GM21526 (cell line): ENCODE measurements at regions not wholly inside any gene's neighbourhood (a gene's known extent, or its start where the extent isn't known, plus 50 kb on each side); places are given as distances from the start of the nearest gene placed in this dataset.
"Not testable (repeated sequence)": the region's sequence is repeated elsewhere in the genome, so short reads cannot be mapped to it uniquely, and the experiment has no call there.

Experiments
- ATAC-seq: cut with Tn5 transposase; IDR thresholded peaks from one replicate; pipeline ENCODE4 v1.9.1; 2021; ENCODE audit warnings: moderate library complexity; ENCODE audit not compliant: unreplicated experiment, low FRiP score

DNA sequence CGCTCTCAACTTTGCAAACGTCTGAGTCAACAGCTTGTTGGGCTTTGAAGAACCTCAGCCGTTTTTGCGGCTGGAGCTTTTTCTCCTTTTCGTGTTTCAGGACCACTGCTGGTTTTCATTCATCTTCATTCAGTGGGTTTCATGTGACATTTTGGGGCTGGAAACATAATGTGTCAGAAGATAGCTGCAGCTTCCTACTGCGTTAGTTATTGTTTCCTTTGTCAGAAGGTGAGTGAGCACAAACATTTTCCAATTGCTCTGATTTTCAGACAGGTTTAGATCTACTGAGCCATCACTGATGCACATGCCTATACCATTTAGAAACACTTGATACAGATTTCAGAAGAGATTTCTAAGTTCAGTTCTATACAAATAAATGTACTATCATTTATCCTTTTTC is 575.5 kb downstream of the TTLL7 start:
- ATAC-seq: not testable (repeated sequence)

DNA sequence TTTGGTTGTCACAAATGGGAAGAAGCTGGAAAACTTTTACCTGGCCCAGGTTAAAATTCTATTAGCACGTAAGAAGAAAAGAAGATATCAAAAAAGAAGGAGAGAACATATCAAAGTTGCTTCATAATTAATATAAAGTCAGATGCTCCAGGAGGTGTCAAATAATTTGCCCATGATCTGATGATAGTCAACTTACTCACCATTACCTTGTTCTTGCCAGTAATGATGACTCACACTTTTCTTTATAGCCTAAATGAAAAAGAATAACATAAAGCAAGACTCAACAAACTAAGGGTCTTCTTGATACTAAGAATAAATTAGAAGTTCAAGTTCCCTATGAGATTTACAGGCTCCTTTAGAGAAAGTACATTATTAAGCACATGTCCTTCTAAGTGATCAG is 580.4 kb downstream of the TTLL7 start:
- no peak for ATAC-seq

- not testable (repeated sequence) for ATAC-seq
These were observed 585.2 kb downstream of the TTLL7 start for GRCh38 chr1:83413839-83414107.

DNA sequence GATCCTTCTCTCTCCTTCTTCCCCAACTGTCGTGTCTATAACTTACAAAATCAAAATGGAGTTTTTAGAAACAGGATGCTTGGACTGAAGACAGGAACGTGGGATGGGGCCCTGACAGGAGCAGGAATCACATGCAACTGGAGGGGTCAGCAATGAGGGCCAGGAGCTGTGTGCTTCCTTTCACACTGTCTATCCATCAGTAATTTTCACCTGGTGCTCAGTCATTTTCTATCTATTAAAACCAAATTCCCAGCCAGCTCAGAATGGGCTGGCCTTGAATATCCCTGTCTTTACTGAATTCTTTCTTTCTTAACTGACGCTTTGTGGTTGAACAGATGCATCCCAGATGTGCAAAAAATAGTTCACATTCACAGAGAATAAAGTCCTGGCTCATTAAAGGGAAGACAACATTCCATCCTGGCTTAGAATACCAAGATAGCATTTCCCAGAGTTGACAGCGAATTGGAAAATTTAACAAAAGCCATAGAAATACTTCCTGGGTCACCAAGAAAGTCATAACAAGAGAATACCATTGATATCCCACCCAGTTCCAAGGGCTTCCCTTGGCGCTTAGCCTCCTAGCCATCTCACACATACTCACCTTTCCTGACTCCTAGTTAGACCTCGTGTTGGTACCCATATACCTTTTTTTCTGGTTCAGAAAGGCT is 588.1 kb downstream of the TTLL7 start:
- ATAC-seq: not testable (repeated sequence)

GRCh38 chr1:83406693-83407371 is 592.1 kb downstream of the TTLL7 start:
- not testable (repeated sequence) for ATAC-seq

GRCh38 chr1:83405789-83406188 is 593.1 kb downstream of the TTLL7 start:
- ATAC-seq: peak; percentile 56

- ATAC-seq: not testable (repeated sequence)
These were observed 595.4 kb downstream of the TTLL7 start for GRCh38 chr1:83403500-83403899.

- ATAC-seq: not testable (repeated sequence)
These were observed 597.8 kb downstream of the TTLL7 start for GRCh38 chr1:83401146-83401545.

DNA sequence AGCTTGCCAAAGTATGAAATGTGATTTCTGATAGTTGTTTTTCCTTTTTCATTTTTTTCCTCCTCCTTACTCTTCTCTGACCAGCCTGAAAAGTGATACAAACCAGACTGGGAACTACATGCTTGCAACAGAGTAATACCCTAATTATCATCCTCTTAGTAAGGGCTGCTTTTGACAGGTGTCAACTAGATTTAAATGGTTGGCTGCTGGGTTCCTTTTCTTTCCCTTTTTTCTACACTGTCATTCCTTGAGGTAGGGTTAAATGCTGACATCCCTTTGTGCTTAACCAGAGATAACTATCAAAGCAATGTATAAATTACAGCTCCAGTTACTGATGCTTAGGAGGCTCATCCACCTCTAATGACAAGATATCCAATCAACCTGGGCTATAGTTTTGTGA is 598.8 kb downstream of the TTLL7 start:
- ATAC-seq: not testable (repeated sequence)

DNA sequence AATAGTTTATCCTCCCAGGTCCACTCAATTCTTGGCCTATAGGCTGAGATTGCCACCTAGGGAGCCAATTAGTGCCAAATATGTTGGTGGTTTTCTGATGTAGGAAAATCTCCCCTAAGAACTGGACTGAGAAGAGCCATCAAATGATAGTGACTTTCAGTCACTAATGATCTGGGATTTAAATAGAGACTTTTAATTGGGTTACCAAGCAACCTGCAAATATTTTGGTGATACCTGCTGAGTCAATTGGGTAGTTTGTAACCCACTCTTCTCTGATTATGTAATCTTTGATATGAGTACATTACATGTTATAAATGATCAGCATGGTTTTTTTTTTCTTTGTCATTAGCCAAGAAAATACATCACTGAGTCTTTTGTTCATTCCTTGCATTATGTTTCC is 600.8 kb downstream of the TTLL7 start:
- ATAC-seq: not testable (repeated sequence)

DNA sequence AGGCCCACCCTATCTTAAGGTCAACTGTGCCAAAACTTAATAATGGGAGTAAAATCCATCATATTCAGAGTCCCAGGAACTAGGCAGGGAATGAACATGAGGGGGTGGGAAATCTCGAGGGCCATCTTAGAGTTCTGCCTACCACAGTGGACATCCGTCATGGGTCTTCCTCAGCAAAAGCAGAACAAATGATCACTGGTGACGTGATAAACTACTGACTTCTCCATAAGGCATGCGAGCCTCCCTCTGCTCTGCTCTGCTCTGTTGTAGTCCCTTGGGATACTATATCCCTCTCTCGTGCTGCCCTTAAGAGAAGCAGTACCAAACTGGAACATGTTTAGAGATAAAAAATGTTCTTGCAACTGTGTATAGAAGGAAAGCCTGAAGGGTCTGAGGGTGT is 603.8 kb downstream of the TTLL7 start:
- ATAC-seq: not testable (repeated sequence)

GRCh38 chr1:83386946-83387345 is 612.0 kb downstream of the TTLL7 start:
- not testable (repeated sequence) for ATAC-seq

DNA sequence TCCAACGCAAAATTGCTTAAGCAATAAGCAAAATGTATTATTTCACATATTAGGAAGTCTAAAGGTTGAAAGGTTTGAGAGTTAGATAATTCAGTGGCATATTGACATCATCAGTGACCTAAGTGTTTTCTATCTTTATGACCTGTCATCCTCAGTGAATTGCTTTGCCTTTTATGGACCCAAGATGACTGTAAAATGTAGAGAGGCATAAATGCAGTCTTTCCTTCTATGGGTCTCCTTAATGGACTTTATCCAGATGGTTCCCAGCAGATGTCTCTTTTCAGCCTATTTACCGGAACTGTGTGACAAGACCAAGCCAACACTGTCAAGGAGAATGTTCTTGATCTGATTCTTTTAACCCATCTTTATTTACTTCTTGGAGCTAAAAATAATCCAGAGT is 615.8 kb downstream of the TTLL7 start:
- not testable (repeated sequence) for ATAC-seq

DNA sequence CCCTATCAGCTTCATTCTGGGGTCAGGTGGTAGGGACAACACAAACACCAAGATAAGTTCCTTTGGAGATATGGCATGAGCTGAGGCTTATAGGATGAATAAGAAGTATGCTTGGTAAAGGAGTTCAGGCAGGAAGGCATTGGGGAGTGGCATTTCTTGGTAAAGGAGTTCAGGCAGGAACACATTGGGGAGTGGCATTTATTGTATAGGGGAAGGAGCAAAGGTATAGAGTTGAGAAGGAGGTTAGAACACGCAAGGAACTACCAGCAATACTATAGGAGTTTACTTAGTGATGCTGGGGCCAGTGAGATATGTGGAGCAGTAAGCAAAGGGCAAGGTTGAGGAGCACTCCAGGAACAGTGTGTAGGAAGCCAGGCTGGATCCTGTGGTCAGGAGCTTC is 625.9 kb downstream of the TTLL7 start:
- ATAC-seq: not testable (repeated sequence)

- ATAC-seq: not testable (repeated sequence)
These were observed 629.1 kb downstream of the TTLL7 start for GRCh38 chr1:83369853-83370252.

DNA sequence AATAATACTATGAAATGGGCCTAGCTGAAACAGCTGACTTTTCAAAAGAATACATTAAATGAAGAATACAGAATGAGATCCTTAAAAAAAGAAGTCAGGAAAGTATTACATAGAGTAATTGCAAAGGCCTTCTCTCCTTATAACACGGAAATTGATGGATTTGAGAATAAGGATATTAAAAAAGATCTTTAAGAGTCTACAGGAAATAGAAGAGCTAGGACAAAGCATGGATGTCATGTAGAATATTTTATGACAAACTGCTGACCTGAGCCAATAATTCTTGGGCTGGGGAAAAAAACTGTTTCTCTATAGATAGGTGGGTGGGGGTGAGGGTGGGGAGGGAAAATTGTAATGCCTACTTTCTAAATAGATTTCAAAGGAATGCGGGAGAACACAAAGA is 633.6 kb downstream of the TTLL7 start:
- not testable (repeated sequence) for ATAC-seq

DNA sequence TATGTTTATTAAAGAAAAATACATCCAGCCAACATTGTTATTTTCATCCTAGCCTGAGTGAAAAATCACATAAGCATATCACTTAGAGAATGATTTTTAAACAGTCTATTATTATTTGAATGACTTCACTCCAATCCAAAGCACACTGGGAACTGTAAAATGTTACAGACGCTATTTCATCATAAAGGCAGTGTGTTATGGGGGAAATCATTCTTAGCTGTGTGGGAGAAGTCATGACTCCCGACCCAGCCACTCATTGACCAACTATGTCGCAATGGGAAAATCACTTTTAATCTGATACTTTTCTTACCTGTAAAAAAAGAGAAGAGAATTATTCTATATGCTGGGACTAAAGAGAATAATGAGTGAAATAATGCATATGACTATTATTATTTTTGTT is 653.6 kb downstream of the TTLL7 start:
- not testable (repeated sequence) for ATAC-seq

- ATAC-seq: not testable (repeated sequence)
These were observed 655.2 kb downstream of the TTLL7 start for GRCh38 chr1:83343767-83344166.

DNA sequence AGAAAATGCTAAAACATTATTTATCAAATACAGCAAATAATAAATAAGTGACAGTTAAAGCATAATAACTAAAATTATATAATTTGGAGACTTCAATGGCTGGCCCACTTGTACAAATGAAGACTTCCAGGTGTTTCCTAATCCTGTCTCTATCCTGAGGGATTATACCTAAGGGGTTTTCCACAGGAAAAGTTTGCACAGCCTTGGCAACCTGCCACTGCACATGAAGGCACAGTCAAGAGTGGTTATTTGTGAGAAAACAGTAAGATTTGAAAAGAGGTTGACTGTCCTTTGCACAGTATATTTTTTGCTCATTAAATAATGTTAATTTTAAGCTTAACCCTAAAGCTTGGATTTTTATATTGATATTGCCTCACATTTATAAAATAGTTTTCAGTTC is 655.9 kb downstream of the TTLL7 start:
- not testable (repeated sequence) for ATAC-seq

DNA sequence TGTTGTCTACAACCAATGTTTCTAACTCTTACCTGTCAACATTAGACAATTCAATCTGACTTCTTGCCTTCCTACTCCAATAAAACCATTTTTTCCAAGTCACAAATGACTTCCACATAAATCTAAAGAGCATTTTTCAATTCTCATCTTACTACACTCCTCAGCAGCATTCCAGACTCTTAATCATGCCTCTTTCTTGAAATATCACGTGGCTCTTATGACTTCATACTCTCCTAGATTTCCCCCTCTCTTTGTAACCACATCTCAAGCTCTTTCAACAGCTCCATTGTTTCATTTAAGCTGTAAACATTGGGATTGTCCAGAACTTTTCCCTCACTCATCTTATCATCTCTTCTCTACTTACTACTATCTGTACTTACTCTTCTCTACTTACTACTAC is 666.6 kb downstream of the TTLL7 start:
- ATAC-seq: not testable (repeated sequence)

DNA sequence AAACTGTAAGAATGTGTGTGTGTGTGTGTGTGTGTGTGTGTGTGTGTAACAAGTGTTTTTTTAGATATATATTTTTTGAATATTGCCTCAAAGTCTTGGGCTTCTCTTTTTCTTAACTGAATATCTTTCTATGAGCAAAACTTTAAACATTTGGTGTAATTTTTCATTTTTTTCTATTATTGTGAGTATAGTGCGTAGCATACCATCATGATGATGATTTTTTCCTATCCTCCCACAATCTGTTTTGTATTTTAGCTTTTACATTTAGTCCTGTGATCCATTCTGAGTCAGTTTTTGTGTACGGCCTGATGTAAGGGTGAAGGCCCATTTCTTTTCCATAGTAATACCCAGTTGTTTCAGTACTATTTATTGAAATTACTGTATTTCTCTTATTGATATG is 680.6 kb downstream of the TTLL7 start:
- no peak for ATAC-seq

DNA sequence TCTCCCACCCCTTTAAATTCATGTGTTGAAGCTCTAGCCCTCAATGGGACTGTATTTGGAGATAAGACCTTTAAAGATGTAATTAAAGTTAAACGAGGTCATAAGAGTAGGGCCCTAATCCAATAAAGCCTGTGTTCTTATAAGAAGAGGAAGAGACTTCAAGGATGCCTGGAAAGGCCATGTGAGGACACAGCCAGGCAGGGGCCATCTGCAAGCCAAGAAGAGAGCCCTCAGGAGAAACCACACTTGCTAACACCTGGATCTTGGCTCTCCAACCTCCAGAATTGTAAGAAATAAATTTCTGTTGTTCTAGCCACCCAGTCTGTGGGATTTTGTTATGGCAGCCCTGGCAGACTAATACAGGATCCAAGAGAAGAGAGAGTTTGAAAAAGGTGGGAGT is 683.5 kb downstream of the TTLL7 start:
- not testable (repeated sequence) for ATAC-seq
